WTC11 (cell line): ENCODE measurements at regions not wholly inside any gene's neighbourhood (a gene's known extent, or its start where the extent isn't known, plus 50 kb on each side); places are given as distances from the start of the nearest gene placed in this dataset.

ENCODE experiments used
- ATAC-seq: fragments of 200-7000 bp; cut with Tn5 transposase; 2 replicates; pipeline ENCODE4 v1.10.0; 2021; ENCODE audit warnings: mild to moderate bottlenecking, moderate library complexity
- CTCF ChIA-PET: fragments of 300-600 bp; sonication (Branson Sonifier 250); formaldehyde crosslinking; loops from one replicate; lab custom pipeline; 2021; ENCODE audit warnings: antibody characterized with exemption; lab: Charles Lee
- POLR2A ChIA-PET: fragments of 350-600 bp; sonication (Branson Sonifier 250); formaldehyde crosslinking; loops from one replicate; lab custom pipeline; 2021; ENCODE audit warnings: antibody characterized with exemption; lab: Charles Lee
- DNase-seq: peaks from one replicate; pipeline ENCODE4 v3.0.0; 2021; ENCODE audit warnings: low spot score
- H3K27ac Mint-ChIP-seq: 2 replicates; pipeline ENCODE4 v1.8.0; 2021; ENCODE audit warnings: mixed read lengths
- H3K27me3 Mint-ChIP-seq: 2 replicates; pipeline ENCODE4 v1.8.0; 2021; ENCODE audit warnings: low read depth, mild to moderate bottlenecking, moderate library complexity, mixed read lengths
- H3K36me3 Mint-ChIP-seq: 2 replicates; pipeline ENCODE4 v1.8.0; 2021; ENCODE audit warnings: mixed read lengths
- H3K4me1 Mint-ChIP-seq: 2 replicates; pipeline ENCODE4 v1.8.0; 2022; ENCODE audit warnings: mixed read lengths
- H3K4me3 Mint-ChIP-seq: 2 replicates; pipeline ENCODE4 v1.8.0; 2021; ENCODE audit warnings: mild to moderate bottlenecking, moderate library complexity, mixed read lengths
- H3K9me3 Mint-ChIP-seq: 2 replicates; pipeline ENCODE4 v1.8.0; 2021; ENCODE audit warnings: mixed read lengths
- ATF1 ChIP-seq: sonication (generic); formaldehyde crosslinking; IDR thresholded peaks from 2 replicates; pipeline ENCODE4 v1.8.1; 2023; ENCODE audit warnings: mild to moderate bottlenecking, moderate library complexity, missing genetic modification reagents
- CREB1 ChIP-seq: sonication (generic); formaldehyde crosslinking; IDR thresholded peaks from 2 replicates; pipeline ENCODE4 v1.8.0; 2023; ENCODE audit warnings: mild to moderate bottlenecking, missing genetic modification reagents
- FOXJ3 ChIP-seq: sonication (generic); formaldehyde crosslinking; IDR thresholded peaks from 2 replicates; pipeline ENCODE4 v1.9.0; 2021; ENCODE audit warnings: missing genetic modification reagents, mild to moderate bottlenecking, borderline replicate concordance
- FOXK1 ChIP-seq: sonication (generic); formaldehyde crosslinking; IDR thresholded peaks from 2 replicates; pipeline ENCODE4 v1.8.0; 2022; ENCODE audit warnings: mild to moderate bottlenecking, moderate library complexity, missing genetic modification reagents
- HMGA2 ChIP-seq: fragments of 250-450 bp; sonication (Bioruptor Pico); IDR thresholded peaks from 2 replicates; pipeline ENCODE4 v1.4.0; 2021; ENCODE audit warnings: mild to moderate bottlenecking, moderate library complexity
- JAZF1 ChIP-seq: fragments of 250-450 bp; sonication (Bioruptor Pico); IDR thresholded peaks from 2 replicates; pipeline ENCODE4 v1.9.0; 2021; ENCODE audit warnings: moderate library complexity, mild to moderate bottlenecking, inconsistent platforms
- NR2C2 ChIP-seq: sonication (generic); formaldehyde crosslinking; IDR thresholded peaks from 2 replicates; pipeline ENCODE4 v1.8.0; 2022; ENCODE audit warnings: mild to moderate bottlenecking, missing genetic modification reagents
- OVOL2 ChIP-seq: fragments of 250-450 bp; sonication (Bioruptor Pico); IDR thresholded peaks from 2 replicates; pipeline ENCODE4 v1.9.0; 2021; ENCODE audit warnings: mild to moderate bottlenecking, borderline replicate concordance
- PRRX2 ChIP-seq: fragments of 250-450 bp; sonication (Bioruptor Pico); IDR thresholded peaks from 2 replicates; pipeline ENCODE4 v1.8.0; 2021; ENCODE audit warnings: mild to moderate bottlenecking
- ZNF396 ChIP-seq: fragments of 250-450 bp; sonication (Bioruptor Pico); IDR thresholded peaks from 2 replicates; pipeline ENCODE4 v1.8.0; 2021; ENCODE audit warnings: mild to moderate bottlenecking, moderate library complexity, borderline replicate concordance
- ZNF423 ChIP-seq: fragments of 250-450 bp; sonication (Bioruptor Pico); IDR thresholded peaks from 2 replicates; pipeline ENCODE4 v2.1.2; 2022; ENCODE audit warnings: mild to moderate bottlenecking, moderate library complexity
- ZNF671 ChIP-seq: fragments of 250-450 bp; sonication (Bioruptor Pico); IDR thresholded peaks from 2 replicates; pipeline ENCODE4 v1.8.0; 2021; ENCODE audit warnings: mild to moderate bottlenecking
- TF ChIP-seq, protein P1 (sequence below): fragments of 250-450 bp; sonication (Bioruptor Pico); IDR thresholded peaks from 2 replicates; pipeline ENCODE4 v1.9.0; 2021; ENCODE audit warnings: mild to moderate bottlenecking, borderline replicate concordance
- TF ChIP-seq, protein P2 (sequence below): sonication (generic); formaldehyde crosslinking; conservative IDR thresholded peaks from 2 replicates; pipeline ENCODE4 v1.8.1; 2022; ENCODE audit warnings: mild to moderate bottlenecking, missing genetic modification reagents
- TF ChIP-seq, protein P3 (sequence below): sonication (generic); formaldehyde crosslinking; IDR thresholded peaks from 2 replicates; pipeline ENCODE4 v1.8.1; 2023; ENCODE audit warnings: mild to moderate bottlenecking, missing genetic modification reagents
- TF ChIP-seq, protein P4 (sequence below): sonication (generic); formaldehyde crosslinking; IDR thresholded peaks from 2 replicates; pipeline ENCODE4 v1.8.0; 2023; ENCODE audit warnings: mild to moderate bottlenecking, missing genetic modification reagents
- TF ChIP-seq, protein P5 (sequence below): fragments of 250-450 bp; sonication (Bioruptor Pico); conservative IDR thresholded peaks from 2 replicates; pipeline ENCODE4 v1.9.0; 2021; ENCODE audit warnings: mild to moderate bottlenecking
- TF ChIP-seq, protein P6 (sequence below): sonication (generic); formaldehyde crosslinking; IDR thresholded peaks from 2 replicates; pipeline ENCODE4 v1.8.1; 2022; ENCODE audit warnings: low read depth, mild to moderate bottlenecking, moderate library complexity, missing genetic modification reagents, borderline replicate concordance

DNA sequence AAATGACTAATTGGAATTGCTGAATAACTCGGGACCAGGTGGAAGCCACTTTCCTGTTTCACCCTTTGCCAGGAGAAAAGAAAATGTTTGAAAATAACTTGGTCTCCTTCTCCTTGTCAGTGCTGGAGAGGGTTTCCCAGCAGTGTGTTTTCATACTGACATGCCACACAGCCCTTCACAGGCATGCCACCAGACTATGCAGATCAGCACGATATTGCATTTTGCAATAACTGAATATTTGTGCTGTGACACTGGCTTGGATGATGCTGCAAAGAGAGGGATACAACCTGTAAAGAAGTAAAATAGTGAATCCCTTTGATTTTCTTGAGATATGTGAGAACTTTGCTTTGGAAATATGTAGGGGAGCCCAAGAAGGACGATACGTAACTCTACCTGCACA is 200.0 kb upstream of the NAV2 start:
- H3K27ac Mint-ChIP-seq: no peak overlapping the region
- TF ChIP-seq JAZF1 (CRISPR knock-in tag): no peak
- TF ChIP-seq, protein P1, sequence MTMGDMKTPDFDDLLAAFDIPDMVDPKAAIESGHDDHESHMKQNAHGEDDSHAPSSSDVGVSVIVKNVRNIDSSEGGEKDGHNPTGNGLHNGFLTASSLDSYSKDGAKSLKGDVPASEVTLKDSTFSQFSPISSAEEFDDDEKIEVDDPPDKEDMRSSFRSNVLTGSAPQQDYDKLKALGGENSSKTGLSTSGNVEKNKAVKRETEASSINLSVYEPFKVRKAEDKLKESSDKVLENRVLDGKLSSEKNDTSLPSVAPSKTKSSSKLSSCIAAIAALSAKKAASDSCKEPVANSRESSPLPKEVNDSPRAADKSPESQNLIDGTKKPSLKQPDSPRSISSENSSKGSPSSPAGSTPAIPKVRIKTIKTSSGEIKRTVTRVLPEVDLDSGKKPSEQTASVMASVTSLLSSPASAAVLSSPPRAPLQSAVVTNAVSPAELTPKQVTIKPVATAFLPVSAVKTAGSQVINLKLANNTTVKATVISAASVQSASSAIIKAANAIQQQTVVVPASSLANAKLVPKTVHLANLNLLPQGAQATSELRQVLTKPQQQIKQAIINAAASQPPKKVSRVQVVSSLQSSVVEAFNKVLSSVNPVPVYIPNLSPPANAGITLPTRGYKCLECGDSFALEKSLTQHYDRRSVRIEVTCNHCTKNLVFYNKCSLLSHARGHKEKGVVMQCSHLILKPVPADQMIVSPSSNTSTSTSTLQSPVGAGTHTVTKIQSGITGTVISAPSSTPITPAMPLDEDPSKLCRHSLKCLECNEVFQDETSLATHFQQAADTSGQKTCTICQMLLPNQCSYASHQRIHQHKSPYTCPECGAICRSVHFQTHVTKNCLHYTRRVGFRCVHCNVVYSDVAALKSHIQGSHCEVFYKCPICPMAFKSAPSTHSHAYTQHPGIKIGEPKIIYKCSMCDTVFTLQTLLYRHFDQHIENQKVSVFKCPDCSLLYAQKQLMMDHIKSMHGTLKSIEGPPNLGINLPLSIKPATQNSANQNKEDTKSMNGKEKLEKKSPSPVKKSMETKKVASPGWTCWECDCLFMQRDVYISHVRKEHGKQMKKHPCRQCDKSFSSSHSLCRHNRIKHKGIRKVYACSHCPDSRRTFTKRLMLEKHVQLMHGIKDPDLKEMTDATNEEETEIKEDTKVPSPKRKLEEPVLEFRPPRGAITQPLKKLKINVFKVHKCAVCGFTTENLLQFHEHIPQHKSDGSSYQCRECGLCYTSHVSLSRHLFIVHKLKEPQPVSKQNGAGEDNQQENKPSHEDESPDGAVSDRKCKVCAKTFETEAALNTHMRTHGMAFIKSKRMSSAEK (CRISPR knock-in tag): no peak
- TF ChIP-seq, protein P2, sequence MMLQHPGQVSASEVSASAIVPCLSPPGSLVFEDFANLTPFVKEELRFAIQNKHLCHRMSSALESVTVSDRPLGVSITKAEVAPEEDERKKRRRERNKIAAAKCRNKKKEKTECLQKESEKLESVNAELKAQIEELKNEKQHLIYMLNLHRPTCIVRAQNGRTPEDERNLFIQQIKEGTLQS: no peak
- TF ChIP-seq ATF1: no peak
- TF ChIP-seq, protein P3, sequence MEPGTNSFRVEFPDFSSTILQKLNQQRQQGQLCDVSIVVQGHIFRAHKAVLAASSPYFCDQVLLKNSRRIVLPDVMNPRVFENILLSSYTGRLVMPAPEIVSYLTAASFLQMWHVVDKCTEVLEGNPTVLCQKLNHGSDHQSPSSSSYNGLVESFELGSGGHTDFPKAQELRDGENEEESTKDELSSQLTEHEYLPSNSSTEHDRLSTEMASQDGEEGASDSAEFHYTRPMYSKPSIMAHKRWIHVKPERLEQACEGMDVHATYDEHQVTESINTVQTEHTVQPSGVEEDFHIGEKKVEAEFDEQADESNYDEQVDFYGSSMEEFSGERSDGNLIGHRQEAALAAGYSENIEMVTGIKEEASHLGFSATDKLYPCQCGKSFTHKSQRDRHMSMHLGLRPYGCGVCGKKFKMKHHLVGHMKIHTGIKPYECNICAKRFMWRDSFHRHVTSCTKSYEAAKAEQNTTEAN (CRISPR knock-in tag): no peak
- no peak for TF ChIP-seq HMGA2 (CRISPR knock-in tag)
- TF ChIP-seq NR2C2 (CRISPR knock-in tag): no peak
- no peak for TF ChIP-seq OVOL2
- TF ChIP-seq FOXK1 (CRISPR knock-in tag): no peak
- TF ChIP-seq CREB1: no peak
- TF ChIP-seq ZNF671 (CRISPR knock-in tag): no peak
- TF ChIP-seq ZNF396 (CRISPR knock-in tag): no peak
- TF ChIP-seq, protein P4, sequence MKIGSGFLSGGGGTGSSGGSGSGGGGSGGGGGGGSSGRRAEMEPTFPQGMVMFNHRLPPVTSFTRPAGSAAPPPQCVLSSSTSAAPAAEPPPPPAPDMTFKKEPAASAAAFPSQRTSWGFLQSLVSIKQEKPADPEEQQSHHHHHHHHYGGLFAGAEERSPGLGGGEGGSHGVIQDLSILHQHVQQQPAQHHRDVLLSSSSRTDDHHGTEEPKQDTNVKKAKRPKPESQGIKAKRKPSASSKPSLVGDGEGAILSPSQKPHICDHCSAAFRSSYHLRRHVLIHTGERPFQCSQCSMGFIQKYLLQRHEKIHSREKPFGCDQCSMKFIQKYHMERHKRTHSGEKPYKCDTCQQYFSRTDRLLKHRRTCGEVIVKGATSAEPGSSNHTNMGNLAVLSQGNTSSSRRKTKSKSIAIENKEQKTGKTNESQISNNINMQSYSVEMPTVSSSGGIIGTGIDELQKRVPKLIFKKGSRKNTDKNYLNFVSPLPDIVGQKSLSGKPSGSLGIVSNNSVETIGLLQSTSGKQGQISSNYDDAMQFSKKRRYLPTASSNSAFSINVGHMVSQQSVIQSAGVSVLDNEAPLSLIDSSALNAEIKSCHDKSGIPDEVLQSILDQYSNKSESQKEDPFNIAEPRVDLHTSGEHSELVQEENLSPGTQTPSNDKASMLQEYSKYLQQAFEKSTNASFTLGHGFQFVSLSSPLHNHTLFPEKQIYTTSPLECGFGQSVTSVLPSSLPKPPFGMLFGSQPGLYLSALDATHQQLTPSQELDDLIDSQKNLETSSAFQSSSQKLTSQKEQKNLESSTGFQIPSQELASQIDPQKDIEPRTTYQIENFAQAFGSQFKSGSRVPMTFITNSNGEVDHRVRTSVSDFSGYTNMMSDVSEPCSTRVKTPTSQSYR (CRISPR knock-in tag): no peak
- TF ChIP-seq ZNF423 (CRISPR knock-in tag): no peak
- no peak for TF ChIP-seq FOXJ3 (CRISPR knock-in tag)
- no peak for TF ChIP-seq PRRX2 (CRISPR knock-in tag)
- TF ChIP-seq, protein P5, sequence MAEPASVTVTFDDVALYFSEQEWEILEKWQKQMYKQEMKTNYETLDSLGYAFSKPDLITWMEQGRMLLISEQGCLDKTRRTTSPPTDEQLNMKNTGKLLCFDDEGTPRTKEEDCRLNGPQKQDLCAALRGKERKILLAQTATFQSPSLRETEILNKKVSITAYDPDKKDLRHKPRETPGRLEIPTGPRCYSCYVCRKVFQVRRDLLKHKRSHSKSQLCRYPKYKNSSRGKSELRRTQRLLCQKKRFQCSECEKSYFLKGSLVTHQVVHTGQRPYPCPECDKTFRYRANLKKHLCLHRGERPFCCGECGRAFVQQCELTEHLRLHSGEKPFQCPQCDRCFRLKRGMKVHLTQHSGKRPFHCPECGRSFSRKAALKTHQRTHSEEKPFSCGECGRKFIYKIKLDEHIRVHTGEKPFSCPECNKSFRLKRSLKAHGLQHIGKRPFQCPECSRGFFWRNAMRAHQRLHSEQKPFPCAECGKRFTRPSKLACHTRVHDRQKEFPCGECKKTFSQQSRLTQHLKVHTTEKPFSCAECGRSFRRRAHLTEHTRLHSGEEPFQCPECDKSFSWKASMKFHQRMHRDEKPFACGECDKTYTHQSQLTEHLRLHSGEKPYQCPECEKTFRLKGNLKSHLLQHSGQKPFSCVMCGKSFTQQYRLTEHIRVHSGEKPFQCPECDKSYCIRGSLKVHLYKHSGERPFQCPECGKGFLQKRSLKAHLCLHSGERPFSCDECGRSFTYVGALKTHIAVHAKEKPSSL (CRISPR knock-in tag): no peak
- TF ChIP-seq, protein P6, sequence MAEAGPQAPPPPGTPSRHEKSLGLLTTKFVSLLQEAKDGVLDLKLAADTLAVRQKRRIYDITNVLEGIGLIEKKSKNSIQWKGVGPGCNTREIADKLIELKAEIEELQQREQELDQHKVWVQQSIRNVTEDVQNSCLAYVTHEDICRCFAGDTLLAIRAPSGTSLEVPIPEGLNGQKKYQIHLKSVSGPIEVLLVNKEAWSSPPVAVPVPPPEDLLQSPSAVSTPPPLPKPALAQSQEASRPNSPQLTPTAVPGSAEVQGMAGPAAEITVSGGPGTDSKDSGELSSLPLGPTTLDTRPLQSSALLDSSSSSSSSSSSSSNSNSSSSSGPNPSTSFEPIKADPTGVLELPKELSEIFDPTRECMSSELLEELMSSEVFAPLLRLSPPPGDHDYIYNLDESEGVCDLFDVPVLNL (CRISPR knock-in tag): no peak
- CTCF ChIA-PET: no interaction called here
- H3K9me3 Mint-ChIP-seq: no peaks in the 10 kb centered on the region
- POLR2A ChIA-PET: no interaction called here
- ATAC-seq (no peak), DNase-seq (no peak)
- H3K27me3 Mint-ChIP-seq: no peaks in the 10 kb centered on the region; the same call in 1 of the 2 replicates
- peaks cover 3% of the 10 kb centered on the region; the same call in 1 of the 2 replicates for H3K4me1 Mint-ChIP-seq
- H3K4me3 Mint-ChIP-seq: no peak overlapping the region
- H3K36me3 Mint-ChIP-seq: no peaks in the 10 kb centered on the region
